ENCODE measurements at regions not wholly inside any gene's neighbourhood (a gene's known extent, or its start where the extent isn't known, plus 50 kb on each side); places are given as distances from the start of the nearest gene placed in this dataset.

- Histone ChIP-seq H2AFZ (ENCODE audit: insufficient read depth, low read depth, low read length, poor library complexity, severe bottlenecking) (no peak overlapping the region), H3K4me3 (replicated peaks in 1 of 3; ENCODE audit: low read depth in 2 of 3, low read length in 3 of 3) (no peak overlapping the region), H3K27ac (ENCODE audit: low read depth in 1 of 2, low read length in 2 of 2) (no peak overlapping the region), H3K27me3 (ENCODE audit: control insufficient read depth in 2 of 2, insufficient read depth in 2 of 2, low read length in 2 of 2) (no peaks in the 10 kb centered on the region), H3K9ac (ENCODE audit: insufficient read depth, low read length, poor library complexity, severe bottlenecking) (no peak overlapping the region), H4K20me1 (ENCODE audit: insufficient read depth, low read length) (no peaks in the 10 kb centered on the region), H3K79me2 (ENCODE audit: insufficient read depth, low read length) (no peaks in the 10 kb centered on the region), H3K4me2 (replicated peaks; ENCODE audit: extremely low read depth, low read length, poor library complexity, severe bottlenecking) (no peak overlapping the region), H3K36me3 (replicated peaks in 1 of 2; ENCODE audit: control insufficient read depth in 1 of 2, insufficient read depth in 2 of 2, low read length in 2 of 2) (no peaks in the 10 kb centered on the region), H3K9me3 (replicated peaks in 1 of 2; ENCODE audit: control insufficient read depth in 1 of 2, insufficient read depth in 1 of 2, low read length in 2 of 2) (no peaks in the 10 kb centered on the region), H3K4me1 (ENCODE audit: control insufficient read depth in 1 of 2, insufficient read depth in 2 of 2, low read length in 2 of 2) (no peaks in the 10 kb centered on the region)
- Mint-ChIP-seq H3K27ac (no peak overlapping the region), H3K4me1 (no peaks in the 10 kb centered on the region), H3K27me3 (ENCODE audit: low read depth in 3 of 3) (peaks cover 0 to 3% (median 0%) of the 10 kb centered on the region in 3 donors), H3K4me3 (no peak overlapping the region), H3K9me3 (peaks cover 0 to 8% (median 3%) of the 10 kb centered on the region in 7 donors), H3K36me3 (no peaks in the 10 kb centered on the region)
- intact Hi-C loops (cut with micrococcal nuclease) = no loop called here
- no peak for DNase-seq
- no CpG with 5 or more reads among the region's 2 CpGs for WGBS (ENCODE audit: insufficient coverage)
- no peak for TF ChIP-seq CTCF (IDR thresholded peaks at IDR 0.05)
Measured at GRCh38 chr4:24168658-24169057, 278.8 kb upstream of the PPARGC1A start.

- no peaks in the 10 kb centered on the region for H3K4me1 ChIP-seq (ENCODE audit: control insufficient read depth in 1 of 2, insufficient read depth in 2 of 2, low read length in 2 of 2)
- Mint-ChIP-seq H3K4me3 (no peak overlapping the region), H3K36me3 (no peaks in the 10 kb centered on the region), H3K27me3 (ENCODE audit: low read depth in 3 of 3) (peaks cover 0 to 2% (median 1%) of the 10 kb centered on the region in 3 donors), H3K9me3 (peaks cover 0 to 5% (median 3%) of the 10 kb centered on the region in 7 donors), H3K4me1 (no peaks in the 10 kb centered on the region), H3K27ac (no peak overlapping the region)
- H3K4me3 ChIP-seq (replicated peaks in 1 of 3; ENCODE audit: low read depth in 2 of 3, low read length in 3 of 3) = no peak overlapping the region
- H3K36me3 ChIP-seq (replicated peaks in 1 of 2; ENCODE audit: control insufficient read depth in 1 of 2, insufficient read depth in 2 of 2, low read length in 2 of 2) = no peaks in the 10 kb centered on the region
- H3K79me2 ChIP-seq (ENCODE audit: insufficient read depth, low read length) = no peaks in the 10 kb centered on the region
- H3K27ac ChIP-seq (ENCODE audit: low read depth in 1 of 2, low read length in 2 of 2) = no peak overlapping the region
- 100% methylated on average over 1 of the region's 1 CpG for WGBS (ENCODE audit: insufficient coverage)
- no peak overlapping the region for H3K9ac ChIP-seq (ENCODE audit: insufficient read depth, low read length, poor library complexity, severe bottlenecking)
- H3K4me2 ChIP-seq (replicated peaks; ENCODE audit: extremely low read depth, low read length, poor library complexity, severe bottlenecking) = no peak overlapping the region
- H3K27me3 ChIP-seq (ENCODE audit: control insufficient read depth in 2 of 2, insufficient read depth in 2 of 2, low read length in 2 of 2) = no peaks in the 10 kb centered on the region
- no peaks in the 10 kb centered on the region for H4K20me1 ChIP-seq (ENCODE audit: insufficient read depth, low read length)
- intact Hi-C loops (cut with micrococcal nuclease) = no loop called here
- no peak for TF ChIP-seq CTCF (IDR thresholded peaks at IDR 0.05)
- no peaks in the 10 kb centered on the region for H3K9me3 ChIP-seq (replicated peaks in 1 of 2; ENCODE audit: control insufficient read depth in 1 of 2, insufficient read depth in 1 of 2, low read length in 2 of 2)
- DNase-seq = no peak
- no peak overlapping the region for H2AFZ ChIP-seq (ENCODE audit: insufficient read depth, low read depth, low read length, poor library complexity, severe bottlenecking)
Measured at GRCh38 chr4:24166501-24166900, 276.7 kb upstream of the PPARGC1A start.

Data from CD14-positive monocyte (primary cell).